ENCODE measurements at regions not wholly inside any gene's neighbourhood (a gene's known extent, or its start where the extent isn't known, plus 50 kb on each side); places are given as distances from the start of the nearest gene placed in this dataset.
"Not testable (repeated sequence)": the region's sequence is repeated elsewhere in the genome, so short reads cannot be mapped to it uniquely, and the experiment has no call there.

DNA sequence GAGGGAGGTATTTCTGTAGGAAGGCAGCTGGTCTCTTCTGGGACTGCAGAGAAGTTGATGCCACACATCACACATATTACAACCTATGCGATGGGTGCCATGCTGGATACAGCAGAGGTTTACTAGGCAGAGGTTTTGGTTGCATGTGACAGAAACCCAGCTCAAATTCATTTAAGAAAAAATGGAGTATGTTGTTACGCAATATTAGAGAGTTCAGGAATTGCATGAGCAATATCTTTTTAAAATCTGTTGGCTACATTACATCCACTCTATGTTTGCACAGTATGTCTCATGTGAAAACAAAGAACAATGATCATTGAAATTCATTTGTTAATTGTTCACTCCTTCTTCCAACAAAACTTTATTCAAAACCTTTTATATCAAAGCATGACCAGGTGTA, 425.2 kb downstream of the RWDD3 start:
- DNase-seq (ENCODE audit: extremely low read depth in 1 of 2, low read depth in 1 of 2) = no peak

GRCh38 chr1:95659588-95659987, 425.6 kb downstream of the RWDD3 start:
- no peak for DNase-seq (ENCODE audit: extremely low read depth in 1 of 2, low read depth in 1 of 2)

GRCh38 chr1:95660736-95661135, 426.7 kb downstream of the RWDD3 start:
- no peak for DNase-seq (ENCODE audit: extremely low read depth in 1 of 2, low read depth in 1 of 2)

- not testable (repeated sequence) for DNase-seq (ENCODE audit: extremely low read depth in 1 of 2, low read depth in 1 of 2)
Observed at GRCh38 chr1:95663530-95663929, 429.5 kb downstream of the RWDD3 start.

- no peak for DNase-seq (ENCODE audit: extremely low read depth in 1 of 2, low read depth in 1 of 2)
Observed at GRCh38 chr1:95668165-95668564, 434.2 kb downstream of the RWDD3 start.

- not testable (repeated sequence) for DNase-seq (ENCODE audit: extremely low read depth in 1 of 2, low read depth in 1 of 2)
Observed at GRCh38 chr1:95669638-95670037, 435.6 kb downstream of the RWDD3 start.

GRCh38 chr1:95671098-95671497, 437.1 kb downstream of the RWDD3 start:
- DNase-seq (ENCODE audit: extremely low read depth in 1 of 2, low read depth in 1 of 2) = no peak

GRCh38 chr1:95679262-95679661, 445.3 kb downstream of the RWDD3 start:
- DNase-seq (ENCODE audit: extremely low read depth in 1 of 2, low read depth in 1 of 2) = no peak

- no peak for DNase-seq (ENCODE audit: extremely low read depth in 1 of 2, low read depth in 1 of 2)
Observed at GRCh38 chr1:95685081-95685480, 451.1 kb downstream of the RWDD3 start.

DNA sequence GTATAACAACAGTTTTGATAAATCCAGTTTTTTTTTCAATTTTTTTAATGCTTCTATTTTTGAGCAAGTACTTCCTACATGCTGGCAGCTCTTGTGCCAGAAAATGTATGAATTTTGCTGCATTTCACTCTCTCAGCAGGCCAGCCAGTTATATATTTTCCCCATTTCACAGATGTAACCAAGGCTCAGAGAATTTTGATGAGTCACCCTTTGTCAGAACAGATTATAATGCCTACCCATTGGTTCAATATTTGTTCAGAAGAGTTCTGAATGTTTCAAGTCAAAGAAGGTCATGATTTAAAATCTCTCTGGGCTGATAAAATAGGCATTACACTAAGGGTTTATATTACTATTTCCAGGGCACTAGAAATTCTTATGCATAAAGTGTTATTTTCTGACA, 452.2 kb downstream of the RWDD3 start:
- no peak for DNase-seq (ENCODE audit: extremely low read depth in 1 of 2, low read depth in 1 of 2)

- no peak for DNase-seq (ENCODE audit: extremely low read depth in 1 of 2, low read depth in 1 of 2)
Observed at GRCh38 chr1:95699149-95699953, 465.3 kb downstream of the RWDD3 start.

DNA sequence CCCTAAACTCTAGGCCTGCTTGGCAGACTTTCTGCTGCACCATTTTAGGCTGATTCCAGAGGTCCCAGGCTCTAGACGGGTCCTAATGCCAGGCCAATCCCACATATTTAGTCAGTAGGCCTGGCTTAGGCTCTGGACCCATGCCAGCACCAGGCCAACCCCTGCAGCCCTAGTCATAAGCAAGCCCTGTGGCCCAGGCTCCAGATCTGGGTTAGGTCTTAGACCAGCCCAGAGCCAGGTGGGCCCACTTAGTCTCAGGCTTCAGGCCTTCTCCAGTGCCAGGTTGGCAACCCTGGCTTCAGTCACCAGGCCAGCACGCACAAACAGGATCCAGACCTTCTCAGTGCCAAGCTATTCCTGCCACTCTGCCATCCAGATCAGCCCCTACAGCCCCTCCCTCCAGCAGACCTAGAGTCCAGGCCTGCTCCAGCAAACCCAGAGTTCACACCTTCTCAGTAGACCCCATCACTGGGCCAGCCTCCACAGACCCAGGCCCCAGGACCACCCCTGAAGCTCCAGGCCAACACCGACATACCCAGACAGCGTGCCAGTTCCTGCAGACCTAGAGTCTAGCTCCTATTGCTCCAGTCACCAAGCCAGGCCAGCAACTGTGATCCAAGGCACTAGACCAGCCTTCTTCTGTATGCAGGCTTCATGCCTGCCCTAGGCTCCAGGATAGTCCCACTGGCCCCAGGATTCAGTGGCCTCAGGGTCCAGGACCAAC, 467.6 kb downstream of the RWDD3 start:
- DNase-seq (ENCODE audit: extremely low read depth in 1 of 2, low read depth in 1 of 2) = no peak

DNA sequence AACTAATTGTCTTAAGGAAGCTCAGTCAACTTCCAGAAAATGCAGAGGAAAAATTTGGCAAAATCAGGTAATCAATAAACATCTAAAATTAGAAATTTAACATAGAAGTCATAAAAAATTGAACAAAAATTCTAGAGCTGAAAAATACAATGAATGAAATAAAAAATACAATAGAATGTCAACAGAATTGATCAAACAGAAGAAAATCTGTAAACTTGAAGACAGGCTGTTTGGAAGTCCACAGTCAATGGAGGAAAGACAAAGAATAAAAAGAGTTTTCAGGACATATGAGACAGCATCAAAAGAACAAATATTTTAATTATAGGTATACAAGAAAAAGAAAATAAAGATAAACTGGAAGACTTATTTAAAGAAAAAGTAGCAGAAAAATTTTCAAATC, 469.0 kb downstream of the RWDD3 start:
- DNase-seq (ENCODE audit: extremely low read depth in 1 of 2, low read depth in 1 of 2) = no peak

DNA sequence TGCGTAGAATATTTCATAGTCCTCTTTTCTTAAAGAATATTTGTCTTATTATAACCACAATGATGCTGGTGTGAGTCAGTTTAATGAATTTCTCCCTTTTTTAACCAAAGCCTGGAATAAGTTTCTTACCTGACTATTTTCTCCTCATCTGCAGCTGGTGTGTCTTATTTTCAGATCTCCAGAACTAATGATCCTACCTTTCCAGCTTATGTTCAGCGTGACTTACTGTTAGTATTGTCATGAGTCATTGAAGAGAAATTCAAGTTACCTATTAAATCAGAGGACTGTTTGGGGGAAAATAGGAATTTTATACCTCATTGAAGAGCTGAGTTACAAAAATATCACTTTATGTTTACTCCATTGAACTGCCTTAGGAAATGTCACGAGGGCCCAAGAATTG, 482.1 kb downstream of the RWDD3 start:
- no peak for DNase-seq (ENCODE audit: extremely low read depth in 1 of 2, low read depth in 1 of 2)

DNA sequence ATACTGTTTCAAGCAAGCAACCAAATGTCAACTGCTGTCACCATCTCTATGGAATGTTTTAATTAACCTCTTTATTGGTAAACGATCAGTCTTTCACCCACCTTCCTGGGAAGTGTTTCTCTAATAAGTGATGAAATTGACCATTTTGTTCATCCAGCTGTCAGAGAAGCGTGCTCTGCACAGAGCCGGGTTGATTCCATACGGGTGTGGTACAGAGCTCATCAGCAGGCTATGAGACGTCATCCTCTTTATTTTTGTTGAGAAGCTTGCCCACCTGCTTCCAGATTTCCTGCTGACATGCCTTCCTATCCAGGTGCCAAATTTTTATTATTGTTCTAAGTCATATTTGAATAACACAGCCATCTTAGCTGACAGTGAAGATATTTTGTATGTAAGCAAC, 482.5 kb downstream of the RWDD3 start:
- DNase-seq (ENCODE audit: extremely low read depth in 1 of 2, low read depth in 1 of 2) = no peak

DNA sequence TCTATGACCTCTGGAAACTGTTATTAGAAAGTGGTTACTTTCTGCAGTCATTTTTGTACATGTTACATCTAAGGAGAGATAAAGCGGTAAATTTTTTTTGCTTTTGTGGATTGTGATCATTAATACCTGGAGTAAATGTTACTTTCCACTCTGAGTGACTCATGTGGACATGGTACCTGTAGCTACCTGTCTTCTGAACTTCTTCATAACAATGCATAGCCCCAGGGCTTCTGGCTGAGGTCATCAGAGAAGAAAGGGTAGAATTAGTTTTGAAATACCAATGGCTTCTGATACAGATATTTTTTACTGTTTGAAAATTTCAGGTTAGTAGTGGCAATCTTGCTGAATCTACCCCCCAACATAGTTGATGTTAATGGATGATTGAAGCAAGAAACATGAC, 489.3 kb downstream of the RWDD3 start:
- DNase-seq (ENCODE audit: extremely low read depth in 1 of 2, low read depth in 1 of 2) = no peak

GRCh38 chr1:95728841-95729240, 494.8 kb downstream of the RWDD3 start:
- DNase-seq (ENCODE audit: extremely low read depth in 1 of 2, low read depth in 1 of 2) = no peak

DNA sequence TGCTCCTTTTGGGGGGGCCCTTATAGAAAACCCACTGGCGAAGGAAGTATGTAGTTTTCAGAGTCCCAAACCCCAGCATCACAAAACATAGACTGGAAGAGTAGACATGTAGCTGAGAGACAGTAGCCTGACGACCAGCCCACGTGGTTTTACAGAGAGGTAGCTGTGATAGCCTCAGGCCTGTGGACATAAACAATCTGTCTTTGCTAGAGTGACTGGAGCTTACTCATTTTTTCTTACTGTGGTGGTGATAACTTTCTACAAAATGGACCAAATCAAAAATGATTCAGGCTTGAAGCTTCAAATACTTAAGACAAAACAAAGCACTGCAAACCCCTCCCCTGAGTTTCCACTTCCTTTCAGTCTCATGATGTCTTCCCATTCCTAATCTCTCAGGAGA, 497.0 kb downstream of the RWDD3 start:
- no peak for DNase-seq (ENCODE audit: extremely low read depth in 1 of 2, low read depth in 1 of 2)

- DNase-seq (ENCODE audit: extremely low read depth in 1 of 2, low read depth in 1 of 2) = no peak
Observed at GRCh38 chr1:95731466-95731865, 497.5 kb downstream of the RWDD3 start.

DNA sequence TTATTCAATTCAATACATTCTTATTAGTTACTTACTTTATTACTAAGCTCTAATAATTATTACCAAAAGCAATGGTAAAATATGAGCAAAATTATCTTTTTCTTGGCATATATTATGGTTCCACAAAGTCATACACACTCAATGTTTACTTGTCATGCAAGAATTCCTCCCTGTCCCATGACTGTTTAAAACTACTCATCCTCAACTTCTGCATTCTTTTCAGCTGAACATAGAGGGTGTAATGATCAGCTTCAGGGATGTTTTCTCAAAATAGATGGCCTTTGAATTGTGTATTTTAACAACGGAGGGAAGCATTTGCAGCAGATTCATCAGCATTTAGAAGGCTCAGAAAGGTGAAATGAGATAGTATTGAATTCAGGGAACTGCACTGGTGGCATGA, 499.0 kb downstream of the RWDD3 start:
- DNase-seq (ENCODE audit: extremely low read depth in 1 of 2, low read depth in 1 of 2) = no peak

GRCh38 chr1:95733671-95734070, 499.7 kb downstream of the RWDD3 start:
- no peak for DNase-seq (ENCODE audit: extremely low read depth in 1 of 2, low read depth in 1 of 2)

DNA sequence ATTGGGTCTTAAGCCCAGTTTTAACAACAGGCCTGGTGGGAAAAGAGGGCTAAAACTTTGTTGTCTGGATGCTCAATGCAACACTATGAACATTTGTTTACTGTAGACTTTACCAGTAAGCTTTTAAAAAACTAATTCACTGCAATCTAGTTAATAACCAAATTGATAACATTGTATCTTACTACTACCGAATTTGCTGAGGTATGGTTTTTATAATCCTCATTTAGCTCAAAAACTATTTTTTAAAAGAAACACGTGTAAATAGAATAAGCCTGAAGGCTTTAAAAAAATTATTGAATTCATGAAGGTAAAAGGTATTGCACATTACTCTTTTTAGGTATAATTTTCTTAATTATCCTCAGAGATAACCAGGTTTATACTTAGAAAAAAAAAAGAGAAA, 500.6 kb downstream of the RWDD3 start:
- no peak for DNase-seq (ENCODE audit: extremely low read depth in 1 of 2, low read depth in 1 of 2)
